ENCODE measurements at regions not wholly inside any gene's neighbourhood (a gene's known extent, or its start where the extent isn't known, plus 50 kb on each side); places are given as distances from the start of the nearest gene placed in this dataset.

GRCh38 chr2:226190479-226191252, 609.0 kb downstream of the IRS1 start:
- WGBS, result 92% methylated on average over 4 of the region's 5 CpGs
- Histone ChIP-seq H3K9ac (ENCODE audit: low read length) (no peak overlapping the region), H2AK5ac (ENCODE audit: low read length, severe bottlenecking) (no peak overlapping the region)

GRCh38 chr2:226189061-226189460, 610.6 kb downstream of the IRS1 start:
- WGBS, result 96% methylated on average over 5 of the region's 5 CpGs
- Histone ChIP-seq H2BK15ac (ENCODE audit: low read depth, poor library complexity, severe bottlenecking) (no peak overlapping the region), H3K14ac (ENCODE audit: low read length in 2 of 2) (no peak overlapping the region), H3K79me1 (replicated peaks; ENCODE audit: low read length, poor library complexity, severe bottlenecking) (no peaks in the 10 kb centered on the region), H3K4ac (ENCODE audit: low read depth in 1 of 2, low read length in 2 of 2) (no peak overlapping the region), H2AK5ac (ENCODE audit: low read length, severe bottlenecking) (no peak overlapping the region), H2AFZ (ENCODE audit: low read depth, low read length) (no peak overlapping the region), H2BK5ac (ENCODE audit: low read depth, low read length, poor library complexity, severe bottlenecking) (no peak overlapping the region), H3K23ac (ENCODE audit: low read length in 2 of 2) (no peak overlapping the region), H3K4me2 (ENCODE audit: low read length, poor library complexity, severe bottlenecking) (no peak overlapping the region), H2BK120ac (ENCODE audit: low read depth, low read length) (peak overlapping the region; percentile 54), H4K8ac (ENCODE audit: low read length) (no peak overlapping the region), H2BK12ac (ENCODE audit: low read length in 2 of 2) (peak overlapping the region in 1 of 2 experiments; percentile 15), H3K18ac (ENCODE audit: low read depth in 1 of 2, low read length in 2 of 2) (no peak overlapping the region), H3K27me3 (ENCODE audit: control insufficient read depth in 1 of 2, insufficient read depth in 1 of 2, low read length in 2 of 2) (no peaks in the 10 kb centered on the region), H3K27ac (ENCODE audit: low read length, poor library complexity, severe bottlenecking) (no peak overlapping the region), H3K9ac (ENCODE audit: low read length) (no peak overlapping the region), H3K9me3 (ENCODE audit: control insufficient read depth, low read length) (no peaks in the 10 kb centered on the region), H3K4me1 (ENCODE audit: control insufficient read depth, insufficient read depth, low read depth, low read length) (peaks cover 1% of the 10 kb centered on the region), H3K36me3 (ENCODE audit: control insufficient read depth in 1 of 2, insufficient read depth in 2 of 2, low read depth in 1 of 2, low read length in 2 of 2) (no peaks in the 10 kb centered on the region), H4K91ac (ENCODE audit: low read length) (no peak overlapping the region), H3K4me3 (ENCODE audit: insufficient read depth in 1 of 2, low read depth in 1 of 2, low read length in 2 of 2) (no peak overlapping the region)
- no peak for DNase-seq

More at GRCh38 chr2:226190479-226191252, 609.0 kb downstream of the IRS1 start:
- Histone ChIP-seq H2BK15ac (ENCODE audit: low read depth, poor library complexity, severe bottlenecking) (no peak overlapping the region), H4K91ac (ENCODE audit: low read length) (peak overlapping the region; percentile 7), H3K79me1 (replicated peaks; ENCODE audit: low read length, poor library complexity, severe bottlenecking) (no peaks in the 10 kb centered on the region), H3K27ac (ENCODE audit: low read length, poor library complexity, severe bottlenecking) (no peak overlapping the region), H3K9me3 (ENCODE audit: control insufficient read depth, low read length) (no peaks in the 10 kb centered on the region), H3K4ac (ENCODE audit: low read depth in 1 of 2, low read length in 2 of 2) (no peak overlapping the region), H3K23ac (ENCODE audit: low read length in 2 of 2) (no peak overlapping the region), H3K14ac (ENCODE audit: low read length in 2 of 2) (no peak overlapping the region), H2BK12ac (ENCODE audit: low read length in 2 of 2) (peak overlapping the region; percentile 18 to 66), H3K4me3 (ENCODE audit: insufficient read depth in 1 of 2, low read depth in 1 of 2, low read length in 2 of 2) (no peak overlapping the region), H2AFZ (ENCODE audit: low read depth, low read length) (no peak overlapping the region), H3K4me1 (ENCODE audit: control insufficient read depth, insufficient read depth, low read depth, low read length) (peaks cover 1% of the 10 kb centered on the region), H4K8ac (ENCODE audit: low read length) (no peak overlapping the region), H3K27me3 (ENCODE audit: control insufficient read depth in 1 of 2, insufficient read depth in 1 of 2, low read length in 2 of 2) (no peaks in the 10 kb centered on the region), H3K18ac (ENCODE audit: low read depth in 1 of 2, low read length in 2 of 2) (peak overlapping the region in 1 of 2 experiments; percentile 70), H3K4me2 (ENCODE audit: low read length, poor library complexity, severe bottlenecking) (peak overlapping the region; percentile 27), H2BK120ac (ENCODE audit: low read depth, low read length) (peak overlapping the region; percentile 5), H2BK5ac (ENCODE audit: low read depth, low read length, poor library complexity, severe bottlenecking) (no peak overlapping the region), H3K36me3 (ENCODE audit: control insufficient read depth in 1 of 2, insufficient read depth in 2 of 2, low read depth in 1 of 2, low read length in 2 of 2) (no peaks in the 10 kb centered on the region)
- DNase-seq, result no peak

GRCh38 chr2:226187616-226188015, 612.0 kb downstream of the IRS1 start:
- Histone ChIP-seq H3K18ac (ENCODE audit: low read depth in 1 of 2, low read length in 2 of 2) (no peak overlapping the region), H3K23ac (ENCODE audit: low read length in 2 of 2) (no peak overlapping the region), H2AK5ac (ENCODE audit: low read length, severe bottlenecking) (no peak overlapping the region), H3K79me1 (replicated peaks; ENCODE audit: low read length, poor library complexity, severe bottlenecking) (no peaks in the 10 kb centered on the region), H3K27ac (ENCODE audit: low read length, poor library complexity, severe bottlenecking) (no peak overlapping the region), H2BK120ac (ENCODE audit: low read depth, low read length) (no peak overlapping the region), H3K4me1 (ENCODE audit: control insufficient read depth, insufficient read depth, low read depth, low read length) (peaks cover 1% of the 10 kb centered on the region), H2BK5ac (ENCODE audit: low read depth, low read length, poor library complexity, severe bottlenecking) (no peak overlapping the region), H3K4ac (ENCODE audit: low read depth in 1 of 2, low read length in 2 of 2) (no peak overlapping the region), H2AFZ (ENCODE audit: low read depth, low read length) (no peak overlapping the region), H4K8ac (ENCODE audit: low read length) (no peak overlapping the region), H3K9ac (ENCODE audit: low read length) (peak overlapping the region; percentile 23), H3K9me3 (ENCODE audit: control insufficient read depth, low read length) (peaks cover 5% of the 10 kb centered on the region), H4K91ac (ENCODE audit: low read length) (no peak overlapping the region), H3K4me2 (ENCODE audit: low read length, poor library complexity, severe bottlenecking) (no peak overlapping the region), H2BK12ac (ENCODE audit: low read length in 2 of 2) (no peak overlapping the region), H3K14ac (ENCODE audit: low read length in 2 of 2) (no peak overlapping the region), H3K4me3 (ENCODE audit: insufficient read depth in 1 of 2, low read depth in 1 of 2, low read length in 2 of 2) (no peak overlapping the region), H2BK15ac (ENCODE audit: low read depth, poor library complexity, severe bottlenecking) (no peak overlapping the region), H3K27me3 (ENCODE audit: control insufficient read depth in 1 of 2, insufficient read depth in 1 of 2, low read length in 2 of 2) (no peaks in the 10 kb centered on the region), H3K36me3 (ENCODE audit: control insufficient read depth in 1 of 2, insufficient read depth in 2 of 2, low read depth in 1 of 2, low read length in 2 of 2) (no peaks in the 10 kb centered on the region)
- WGBS, result 13% methylated on average over 1 of the region's 2 CpGs
- DNase-seq, result peak; percentile 78

GRCh38 chr2:226187156-226187555, 612.5 kb downstream of the IRS1 start:
- H4K91ac ChIP-seq (ENCODE audit: low read length), result no peak overlapping the region
- H3K4me3 ChIP-seq (ENCODE audit: insufficient read depth in 1 of 2, low read depth in 1 of 2, low read length in 2 of 2), result no peak overlapping the region
- H3K18ac ChIP-seq (ENCODE audit: low read depth in 1 of 2, low read length in 2 of 2), result no peak overlapping the region
- H3K9ac ChIP-seq (ENCODE audit: low read length), result no peak overlapping the region
- H2BK5ac ChIP-seq (ENCODE audit: low read depth, low read length, poor library complexity, severe bottlenecking), result no peak overlapping the region
- H2BK15ac ChIP-seq (ENCODE audit: low read depth, poor library complexity, severe bottlenecking), result no peak overlapping the region
- no peak overlapping the region for H2AFZ ChIP-seq (ENCODE audit: low read depth, low read length)
- H3K4me2 ChIP-seq (ENCODE audit: low read length, poor library complexity, severe bottlenecking), result no peak overlapping the region
- H2BK120ac ChIP-seq (ENCODE audit: low read depth, low read length), result no peak overlapping the region
- H4K8ac ChIP-seq (ENCODE audit: low read length), result no peak overlapping the region
- H3K9me3 ChIP-seq (ENCODE audit: control insufficient read depth, low read length), result peaks cover 5% of the 10 kb centered on the region
- no peak overlapping the region for H3K4ac ChIP-seq (ENCODE audit: low read depth in 1 of 2, low read length in 2 of 2)
- no peak for DNase-seq
- no peak overlapping the region for H2BK12ac ChIP-seq (ENCODE audit: low read length in 2 of 2)
- H3K36me3 ChIP-seq (ENCODE audit: control insufficient read depth in 1 of 2, insufficient read depth in 2 of 2, low read depth in 1 of 2, low read length in 2 of 2), result no peaks in the 10 kb centered on the region
- H3K79me1 ChIP-seq (replicated peaks; ENCODE audit: low read length, poor library complexity, severe bottlenecking), result no peaks in the 10 kb centered on the region
- WGBS, result 71% methylated on average over 2 of the region's 2 CpGs
- no peak overlapping the region for H3K14ac ChIP-seq (ENCODE audit: low read length in 2 of 2)
- no peak overlapping the region for H3K27ac ChIP-seq (ENCODE audit: low read length, poor library complexity, severe bottlenecking)
- H3K27me3 ChIP-seq (ENCODE audit: control insufficient read depth in 1 of 2, insufficient read depth in 1 of 2, low read length in 2 of 2), result no peaks in the 10 kb centered on the region
- peaks cover 1% of the 10 kb centered on the region for H3K4me1 ChIP-seq (ENCODE audit: control insufficient read depth, insufficient read depth, low read depth, low read length)
- H2AK5ac ChIP-seq (ENCODE audit: low read length, severe bottlenecking), result no peak overlapping the region
- no peak overlapping the region for H3K23ac ChIP-seq (ENCODE audit: low read length in 2 of 2)

Measured in mesenchymal stem cell (in vitro differentiated cells and primary cell).